ENCODE measurements at regions not wholly inside any gene's neighbourhood (a gene's known extent, or its start where the extent isn't known, plus 50 kb on each side); places are given as distances from the start of the nearest gene placed in this dataset.

DNA sequence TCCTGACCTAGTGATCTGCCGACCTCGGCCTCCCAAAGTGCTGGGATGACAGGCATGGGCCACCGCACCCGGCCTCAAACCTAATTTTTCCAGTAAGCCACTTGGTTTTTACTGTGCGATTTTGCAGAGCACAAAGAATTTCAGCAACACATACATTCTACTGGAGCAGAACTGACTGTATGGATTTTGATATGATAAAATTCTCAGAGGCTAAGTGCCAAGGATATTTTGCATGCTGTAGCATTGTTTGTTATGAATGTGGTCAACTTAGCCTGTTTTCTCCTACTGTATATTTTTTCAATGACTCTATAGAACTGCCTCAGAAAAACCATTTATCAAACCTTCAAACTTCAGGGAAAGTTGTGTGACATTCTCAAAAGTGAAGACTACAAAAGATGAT, 89.2 kb downstream of the FAT3 start:
- TF ChIP-seq, protein P1, sequence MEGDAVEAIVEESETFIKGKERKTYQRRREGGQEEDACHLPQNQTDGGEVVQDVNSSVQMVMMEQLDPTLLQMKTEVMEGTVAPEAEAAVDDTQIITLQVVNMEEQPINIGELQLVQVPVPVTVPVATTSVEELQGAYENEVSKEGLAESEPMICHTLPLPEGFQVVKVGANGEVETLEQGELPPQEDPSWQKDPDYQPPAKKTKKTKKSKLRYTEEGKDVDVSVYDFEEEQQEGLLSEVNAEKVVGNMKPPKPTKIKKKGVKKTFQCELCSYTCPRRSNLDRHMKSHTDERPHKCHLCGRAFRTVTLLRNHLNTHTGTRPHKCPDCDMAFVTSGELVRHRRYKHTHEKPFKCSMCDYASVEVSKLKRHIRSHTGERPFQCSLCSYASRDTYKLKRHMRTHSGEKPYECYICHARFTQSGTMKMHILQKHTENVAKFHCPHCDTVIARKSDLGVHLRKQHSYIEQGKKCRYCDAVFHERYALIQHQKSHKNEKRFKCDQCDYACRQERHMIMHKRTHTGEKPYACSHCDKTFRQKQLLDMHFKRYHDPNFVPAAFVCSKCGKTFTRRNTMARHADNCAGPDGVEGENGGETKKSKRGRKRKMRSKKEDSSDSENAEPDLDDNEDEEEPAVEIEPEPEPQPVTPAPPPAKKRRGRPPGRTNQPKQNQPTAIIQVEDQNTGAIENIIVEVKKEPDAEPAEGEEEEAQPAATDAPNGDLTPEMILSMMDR (IDR thresholded peaks at IDR 0.05; ENCODE audit: insufficient read depth, low read length, poor library complexity, severe bottlenecking): no peak
- H3K4me3 ChIP-seq (replicated peaks; ENCODE audit: low read depth, low read length): no peak overlapping the region
- no peak for DNase-seq (ENCODE audit: extremely low read depth, insufficient read length)

DNA sequence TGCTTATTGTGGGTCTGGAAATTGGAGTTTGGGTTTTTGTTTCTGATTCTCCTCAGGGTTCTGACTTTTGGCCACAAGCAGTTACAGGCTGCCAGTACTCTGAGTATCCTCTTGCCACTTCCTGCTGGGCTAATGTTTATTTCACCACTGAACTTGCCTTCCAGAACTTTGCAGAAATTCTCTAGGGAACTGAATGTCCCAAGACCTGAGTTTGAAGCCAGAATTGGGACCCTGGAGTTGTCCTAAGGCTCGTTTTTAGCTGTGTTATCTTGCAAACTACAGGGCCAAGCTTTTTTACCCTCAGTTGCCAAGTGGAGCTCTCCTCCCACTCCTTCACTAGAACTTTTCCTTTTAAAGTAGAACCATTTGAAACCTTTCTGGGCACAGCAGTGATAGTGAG, 89.9 kb downstream of the FAT3 start:
- Histone ChIP-seq H3K4me3 (replicated peaks; ENCODE audit: low read depth, low read length) (no peak overlapping the region), H3K27me3 (replicated peaks; ENCODE audit: control insufficient read depth, insufficient read depth, low read length) (no peaks in the 10 kb centered on the region), H3K36me3 (ENCODE audit: control insufficient read depth, insufficient read depth, low read length) (no peaks in the 10 kb centered on the region)
- TF ChIP-seq, protein P1 (IDR thresholded peaks at IDR 0.05; ENCODE audit: insufficient read depth, low read length, poor library complexity, severe bottlenecking): no peak
- DNase-seq (ENCODE audit: extremely low read depth, insufficient read length): no peak

More for the DNA sequence above, 89.2 kb downstream of the FAT3 start:
- no peaks in the 10 kb centered on the region for H3K27me3 ChIP-seq (replicated peaks; ENCODE audit: control insufficient read depth, insufficient read depth, low read length)
- no peaks in the 10 kb centered on the region for H3K36me3 ChIP-seq (ENCODE audit: control insufficient read depth, insufficient read depth, low read length)

DNA sequence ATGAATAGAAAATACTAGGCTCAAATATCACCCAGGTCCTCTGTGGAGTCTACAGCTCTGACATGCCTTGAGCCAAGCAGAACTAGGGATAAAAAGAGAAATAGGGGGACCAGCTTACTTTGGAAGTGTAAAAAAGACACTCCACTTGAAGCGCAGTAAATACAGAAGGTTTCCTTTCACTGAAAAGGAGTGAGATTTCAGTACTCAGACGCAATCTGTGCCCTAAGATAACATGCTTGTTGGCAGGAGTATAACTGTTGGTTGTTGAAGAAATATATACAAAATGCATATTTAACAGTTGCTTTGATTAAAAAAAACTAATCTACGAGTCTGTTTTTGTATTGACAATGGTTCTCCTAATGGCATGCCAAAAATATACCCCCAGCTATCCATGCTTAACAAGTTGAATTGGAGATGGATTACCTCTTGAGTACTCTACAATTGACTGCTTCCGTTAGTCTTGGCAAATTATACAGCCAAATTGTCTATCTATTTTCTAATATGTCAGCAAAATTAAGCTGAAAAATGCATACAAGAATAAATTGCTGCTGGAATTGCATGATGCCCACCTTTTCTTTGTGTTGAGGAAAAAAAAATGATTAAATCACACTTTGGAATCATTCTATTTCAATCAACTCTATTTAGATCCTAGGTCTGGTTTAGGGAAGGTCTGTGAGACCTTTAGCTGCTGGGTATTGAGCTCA, 91.6 kb downstream of the FAT3 start:
- TF ChIP-seq, protein P1 (IDR thresholded peaks at IDR 0.05; ENCODE audit: insufficient read depth, low read length, poor library complexity, severe bottlenecking): no peak
- Histone ChIP-seq H3K27me3 (replicated peaks; ENCODE audit: control insufficient read depth, insufficient read depth, low read length) (no peaks in the 10 kb centered on the region), H3K4me3 (replicated peaks; ENCODE audit: low read depth, low read length) (no peak overlapping the region), H3K36me3 (ENCODE audit: control insufficient read depth, insufficient read depth, low read length) (no peaks in the 10 kb centered on the region)
- no peak for DNase-seq (ENCODE audit: extremely low read depth, insufficient read length)

DNA sequence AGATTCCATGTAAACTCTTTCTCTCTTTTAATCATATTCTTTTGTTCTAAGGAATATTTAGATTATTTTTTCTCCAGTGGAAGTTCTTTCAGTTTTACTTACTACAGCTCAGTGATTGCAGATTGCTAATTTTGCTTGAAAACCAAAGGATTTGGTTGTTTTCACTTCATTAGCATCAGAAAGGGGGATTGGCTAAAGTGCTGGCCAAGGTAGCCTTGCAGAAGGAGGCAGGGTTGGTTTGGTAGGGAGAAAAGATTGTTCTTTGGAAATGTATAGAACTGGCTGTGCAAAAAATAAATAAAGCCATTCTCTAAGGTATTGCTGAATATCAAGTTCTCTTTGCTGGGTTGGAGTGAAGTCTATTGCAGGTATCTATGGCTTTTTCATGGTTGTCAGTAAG, 92.6 kb downstream of the FAT3 start:
- no peak overlapping the region for H3K4me3 ChIP-seq (replicated peaks; ENCODE audit: low read depth, low read length)
- DNase-seq (ENCODE audit: extremely low read depth, insufficient read length): no peak
- H3K36me3 ChIP-seq (ENCODE audit: control insufficient read depth, insufficient read depth, low read length): no peaks in the 10 kb centered on the region
- TF ChIP-seq, protein P1 (IDR thresholded peaks at IDR 0.05; ENCODE audit: insufficient read depth, low read length, poor library complexity, severe bottlenecking): no peak
- H3K27me3 ChIP-seq (replicated peaks; ENCODE audit: control insufficient read depth, insufficient read depth, low read length): no peaks in the 10 kb centered on the region

DNA sequence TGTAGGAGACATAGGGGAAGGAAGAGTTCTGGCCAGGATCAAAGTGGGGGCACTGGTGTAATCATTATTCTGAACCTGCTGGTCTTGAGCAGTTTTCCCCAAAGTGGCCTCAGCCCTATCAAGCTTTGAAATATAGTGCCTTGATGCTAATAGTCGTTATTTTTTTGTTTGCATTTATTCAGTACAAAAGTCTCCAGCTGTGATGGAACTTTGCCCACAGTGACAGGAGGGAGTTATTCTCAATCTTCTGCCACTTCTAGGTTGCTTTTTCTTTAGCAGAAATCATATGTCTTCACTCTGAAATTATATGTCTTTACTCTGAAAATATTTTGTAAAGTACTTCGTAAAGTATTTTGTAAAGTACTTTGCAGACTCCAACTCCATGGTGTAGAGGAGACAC, 93.1 kb downstream of the FAT3 start:
- no peaks in the 10 kb centered on the region for H3K36me3 ChIP-seq (ENCODE audit: control insufficient read depth, insufficient read depth, low read length)
- no peaks in the 10 kb centered on the region for H3K27me3 ChIP-seq (replicated peaks; ENCODE audit: control insufficient read depth, insufficient read depth, low read length)
- no peak overlapping the region for H3K4me3 ChIP-seq (replicated peaks; ENCODE audit: low read depth, low read length)
- TF ChIP-seq, protein P1 (IDR thresholded peaks at IDR 0.05; ENCODE audit: insufficient read depth, low read length, poor library complexity, severe bottlenecking): no peak
- no peak for DNase-seq (ENCODE audit: extremely low read depth, insufficient read length)

DNA sequence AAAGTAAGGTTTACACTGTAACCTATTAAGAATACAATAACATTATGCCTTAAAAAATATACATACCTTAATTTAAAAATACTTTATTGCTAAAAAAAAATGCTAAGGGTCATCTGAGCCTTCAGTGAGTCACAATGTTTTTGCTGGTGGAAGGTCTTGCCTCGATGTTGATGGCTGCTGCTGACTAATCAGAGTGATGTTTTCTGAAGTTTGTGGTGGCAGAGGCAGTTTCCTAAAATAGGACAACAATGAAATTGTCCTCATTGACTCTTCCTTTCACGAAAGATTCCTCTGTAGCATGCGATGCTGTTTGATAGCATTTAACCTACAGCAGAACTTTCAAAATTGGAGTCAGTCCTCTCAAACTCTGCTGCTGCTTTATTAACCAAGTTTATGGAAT, 97.6 kb downstream of the FAT3 start:
- TF ChIP-seq, protein P1 (IDR thresholded peaks at IDR 0.05; ENCODE audit: insufficient read depth, low read length, poor library complexity, severe bottlenecking): no peak
- DNase-seq (ENCODE audit: extremely low read depth, insufficient read length): no peak
- Histone ChIP-seq H3K27me3 (replicated peaks; ENCODE audit: control insufficient read depth, insufficient read depth, low read length) (no peaks in the 10 kb centered on the region), H3K36me3 (ENCODE audit: control insufficient read depth, insufficient read depth, low read length) (no peaks in the 10 kb centered on the region), H3K4me3 (replicated peaks; ENCODE audit: low read depth, low read length) (no peak overlapping the region)
